Lung (tissue), 11 donors: ENCODE measurements at regions not wholly inside any gene's neighbourhood (a gene's known extent, or its start where the extent isn't known, plus 50 kb on each side); places are given as distances from the start of the nearest gene placed in this dataset.

Experiments
- ATAC-seq: fragments of 200-7000 bp; cut with Tn5 transposase; one replicate; pipeline ENCODE4 v1.9.1; 2020; ENCODE audit warnings: moderate number of reproducible peaks; ENCODE audit not compliant: insufficient read depth, low FRiP score
- DNase-seq, 3 donors: peaks; one replicate each; pipeline ENCODE4 v3.0.0-alpha.2; 2013 to 2017
- H3K27ac ChIP-seq, 2 donors: one replicate each; pipeline ENCODE4 v1.5.1; 2013; ENCODE audit warnings: mild to moderate bottlenecking in 2 of 2, moderate library complexity in 2 of 2, control low read depth in 1 of 2, inconsistent platforms in 1 of 2, low read depth in 1 of 2, low read length in 1 of 2
- H3K27me3 ChIP-seq, 3 donors: one replicate each; pipeline ENCODE4 v1.5.1; 2013; ENCODE audit warnings: low read length in 2 of 3; ENCODE audit not compliant: control insufficient read depth in 3 of 3, insufficient read depth in 3 of 3
- H3K36me3 ChIP-seq, 4 donors: one replicate each; pipeline ENCODE4 v1.5.1; 2013; ENCODE audit warnings: low read length in 4 of 4, mild to moderate bottlenecking in 1 of 4, moderate library complexity in 1 of 4; ENCODE audit not compliant: control insufficient read depth in 4 of 4, insufficient read depth in 4 of 4
- H3K4me1 ChIP-seq, 5 donors: one replicate each; pipeline ENCODE4 v1.5.1; 2013; ENCODE audit warnings: low read length in 5 of 5, mild to moderate bottlenecking in 2 of 5, moderate library complexity in 1 of 5; ENCODE audit not compliant: control insufficient read depth in 5 of 5, insufficient read depth in 5 of 5
- H3K4me3 ChIP-seq: one replicate; pipeline ENCODE4 v1.5.1; 2013; ENCODE audit warnings: mild to moderate bottlenecking, control low read depth, moderate library complexity
- H3K9ac ChIP-seq, 2 donors: one replicate each; pipeline ENCODE4 v1.5.1; 2013; ENCODE audit warnings: low read length in 2 of 2, control low read depth in 1 of 2; ENCODE audit not compliant: insufficient read depth in 1 of 2
- H3K9me3 ChIP-seq, 4 donors: one replicate each; pipeline ENCODE4 v1.5.1; 2013; ENCODE audit warnings: low read length in 3 of 4, mild to moderate bottlenecking in 1 of 4, moderate library complexity in 1 of 4; ENCODE audit not compliant: control insufficient read depth in 4 of 4, insufficient read depth in 3 of 4
- WGBS, 2 donors: extraction: QIAGEN DNeasy Blood & Tissue Kit; methylation state at CpG; one replicate each; pipeline ENCODE4 v1.1.7; 2013; 5-methylcytosine and 5-hydroxymethylcytosine counted together
- TF ChIP-seq, protein P1 (sequence below): IDR thresholded peaks from 2 replicates; pipeline ENCODE4 v1.5.1; 2012; ENCODE audit warnings: mild to moderate bottlenecking; ENCODE audit errors: control extremely low read depth, extremely low read depth
- donor health status: control.
- donor health status: control.
- donor health status: Bipolar disorder and iron deficiency.
- donor health status: healthy.
- donor health status: DM: yes; HTN: yes; CAD: no.

- TF ChIP-seq, protein P1, sequence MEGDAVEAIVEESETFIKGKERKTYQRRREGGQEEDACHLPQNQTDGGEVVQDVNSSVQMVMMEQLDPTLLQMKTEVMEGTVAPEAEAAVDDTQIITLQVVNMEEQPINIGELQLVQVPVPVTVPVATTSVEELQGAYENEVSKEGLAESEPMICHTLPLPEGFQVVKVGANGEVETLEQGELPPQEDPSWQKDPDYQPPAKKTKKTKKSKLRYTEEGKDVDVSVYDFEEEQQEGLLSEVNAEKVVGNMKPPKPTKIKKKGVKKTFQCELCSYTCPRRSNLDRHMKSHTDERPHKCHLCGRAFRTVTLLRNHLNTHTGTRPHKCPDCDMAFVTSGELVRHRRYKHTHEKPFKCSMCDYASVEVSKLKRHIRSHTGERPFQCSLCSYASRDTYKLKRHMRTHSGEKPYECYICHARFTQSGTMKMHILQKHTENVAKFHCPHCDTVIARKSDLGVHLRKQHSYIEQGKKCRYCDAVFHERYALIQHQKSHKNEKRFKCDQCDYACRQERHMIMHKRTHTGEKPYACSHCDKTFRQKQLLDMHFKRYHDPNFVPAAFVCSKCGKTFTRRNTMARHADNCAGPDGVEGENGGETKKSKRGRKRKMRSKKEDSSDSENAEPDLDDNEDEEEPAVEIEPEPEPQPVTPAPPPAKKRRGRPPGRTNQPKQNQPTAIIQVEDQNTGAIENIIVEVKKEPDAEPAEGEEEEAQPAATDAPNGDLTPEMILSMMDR = no peak
- Histone ChIP-seq H3K4me1 (no peaks in the 10 kb centered on the region), H3K27me3 (no peaks in the 10 kb centered on the region), H3K4me3 (no peak overlapping the region), H3K9me3 (no peaks in the 10 kb centered on the region), H3K9ac (no peak overlapping the region), H3K27ac (no peak overlapping the region), H3K36me3 (no peaks in the 10 kb centered on the region)
- 95 to 97% methylated on average over 1 of the region's 1 CpG for WGBS, 2 donors
- no peak for ATAC-seq
- DNase-seq = no peak
Measured at GRCh38 chr18:42436222-42436765, 481.3 kb downstream of the PIK3C3 start.

DNA sequence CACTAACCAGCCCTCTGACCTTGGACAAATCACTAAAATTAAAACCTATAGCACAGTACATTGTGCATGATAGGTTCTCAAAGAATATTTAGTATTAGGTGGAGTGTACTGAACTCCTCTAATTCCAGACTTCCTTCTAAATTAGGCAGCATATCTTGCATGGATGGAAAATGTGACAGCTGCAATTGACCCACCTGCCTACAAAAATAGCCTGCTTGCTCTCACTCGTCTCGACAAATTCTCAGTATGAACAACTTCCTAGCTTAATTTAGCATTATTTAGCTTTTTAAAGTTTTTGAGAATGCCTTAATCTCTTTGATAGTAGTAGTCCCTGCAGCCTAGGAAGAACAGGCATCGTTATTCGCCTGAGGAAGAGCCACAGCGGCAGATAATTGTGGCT is 482.0 kb downstream of the PIK3C3 start:
- DNase-seq (no peak), ATAC-seq (no peak)
- Histone ChIP-seq H3K4me1 (no peaks in the 10 kb centered on the region), H3K9ac (no peak overlapping the region), H3K27me3 (no peaks in the 10 kb centered on the region), H3K36me3 (no peaks in the 10 kb centered on the region), H3K4me3 (no peak overlapping the region), H3K27ac (no peak overlapping the region), H3K9me3 (no peaks in the 10 kb centered on the region)
- TF ChIP-seq, protein P1 = no peak
- 86 to 95% methylated on average over 5 of the region's 5 CpGs for whole genome bisulfite sequencing, 2 donors

GRCh38 chr18:42437646-42438045 is 482.6 kb downstream of the PIK3C3 start:
- H3K4me3 ChIP-seq = no peak overlapping the region
- ATAC-seq (no peak), DNase-seq (peak in 1 of 3 donors; percentile 13)
- H3K4me1 ChIP-seq = no peaks in the 10 kb centered on the region
- TF ChIP-seq, protein P1 = no peak
- WGBS, 2 donors = 84 to 92% methylated on average over 2 of the region's 2 CpGs
- no peaks in the 10 kb centered on the region for H3K36me3 ChIP-seq
- no peaks in the 10 kb centered on the region for H3K9me3 ChIP-seq
- H3K9ac ChIP-seq = no peak overlapping the region
- H3K27ac ChIP-seq = no peak overlapping the region
- H3K27me3 ChIP-seq = no peaks in the 10 kb centered on the region

- TF ChIP-seq, protein P1 = no peak
- no peak for DNase-seq
- no peak for ATAC-seq
- Histone ChIP-seq H3K27me3 (no peaks in the 10 kb centered on the region), H3K4me1 (no peaks in the 10 kb centered on the region), H3K9me3 (peaks cover 0 to 4% (median 2%) of the 10 kb centered on the region in 4 donors), H3K9ac (no peak overlapping the region), H3K4me3 (no peak overlapping the region), H3K36me3 (no peaks in the 10 kb centered on the region), H3K27ac (no peak overlapping the region)
- WGBS, 2 donors = 70 to 76% methylated on average over 3 of the region's 3 CpGs
Measured at GRCh38 chr18:42442656-42443055, 487.6 kb downstream of the PIK3C3 start.
